Fibroblast of villous mesenchyme (primary cell): ENCODE measurements at regions not wholly inside any gene's neighbourhood (a gene's known extent, or its start where the extent isn't known, plus 50 kb on each side); places are given as distances from the start of the nearest gene placed in this dataset.

Experiments used
- DNase-seq: peaks from one replicate; pipeline ENCODE4 v3.0.0-alpha.2; 2010; ENCODE audit warnings: low read depth
- H3K4me3 ChIP-seq: 2 replicates; pipeline ENCODE4 v1.5.1; 2011; ENCODE audit warnings: low read depth, mild to moderate bottlenecking, low read length
- CTCF ChIP-seq: IDR thresholded peaks from 2 replicates; pipeline ENCODE4 v1.5.1; 2012; ENCODE audit warnings: low read depth, mild to moderate bottlenecking, low read length; ENCODE audit not compliant: insufficient read depth

- no peak for TF ChIP-seq CTCF
- no peak for DNase-seq
- no peak overlapping the region for H3K4me3 ChIP-seq
Observed at GRCh38 chr1:199747984-199748383, 279.5 kb upstream of the NR5A2 start.

GRCh38 chr1:199751506-199751905 lies 276.0 kb upstream of the NR5A2 start:
- no peak for DNase-seq
- no peak overlapping the region for H3K4me3 ChIP-seq
- no peak for TF ChIP-seq CTCF

GRCh38 chr1:199751962-199752687 lies 275.4 kb upstream of the NR5A2 start:
- DNase-seq: no peak
- H3K4me3 ChIP-seq: no peak overlapping the region
- no peak for TF ChIP-seq CTCF

GRCh38 chr1:199752688-199753027 lies 274.9 kb upstream of the NR5A2 start:
- DNase-seq: no peak
- no peak for TF ChIP-seq CTCF
- no peak overlapping the region for H3K4me3 ChIP-seq

GRCh38 chr1:199753513-199753912 lies 274.0 kb upstream of the NR5A2 start:
- TF ChIP-seq CTCF: no peak
- DNase-seq: no peak

GRCh38 chr1:199756066-199756465 lies 271.4 kb upstream of the NR5A2 start:
- DNase-seq: no peak
- no peak overlapping the region for H3K4me3 ChIP-seq
- no peak for TF ChIP-seq CTCF

More at GRCh38 chr1:199753513-199753912, 274.0 kb upstream of the NR5A2 start:
- no peak overlapping the region for H3K4me3 ChIP-seq

GRCh38 chr1:199758626-199759255 lies 268.8 kb upstream of the NR5A2 start:
- TF ChIP-seq CTCF: no peak
- no peak for DNase-seq
- H3K4me3 ChIP-seq: no peak overlapping the region
